IMR-90 (cell line): ENCODE measurements at regions not wholly inside any gene's neighbourhood (a gene's known extent, or its start where the extent isn't known, plus 50 kb on each side); places are given as distances from the start of the nearest gene placed in this dataset.

Source experiments
- ATAC-seq: fragments of 200-7000 bp; cut with Tn5 transposase; 2 replicates; pipeline ENCODE4 v1.9.1; 2020; ENCODE audit warnings: low read depth, mild to moderate bottlenecking, moderate library complexity
- BruUV-seq: library from RNA; stranded (reverse); fragments of 400-500 nt; replicated peaks from 2 replicates; lab custom pipeline; 2021; lab: Mats Ljungman, UMichigan
- CTCF ChIA-PET: fragments of 300-600 bp; formaldehyde crosslinking; extraction: SDS; loops from one replicate; lab custom pipeline; 2021; ENCODE audit warnings: antibody characterized with exemption; lab: Yijun Ruan, JAX
- POLR2A ChIA-PET: fragments of 300-600 bp; sonication (Branson Sonifier 250); formaldehyde crosslinking; loops from one replicate; lab custom pipeline; 2022; ENCODE audit warnings: antibody characterized with exemption; ENCODE audit not compliant: unreplicated experiment; lab: Charles Lee
- DNase-seq: peaks from one replicate; pipeline ENCODE4 v3.0.0; 2013
- H2AFZ ChIP-seq: replicated peaks from 2 replicates; pipeline ENCODE3; 2013; ENCODE audit warnings: low read length, mild to moderate bottlenecking; ENCODE audit not compliant: poor library complexity
- H2AK5ac ChIP-seq: 2 replicates; pipeline ENCODE4 v1.6.1; 2013; ENCODE audit warnings: low read depth, low read length, inconsistent platforms
- H2AK9ac ChIP-seq: replicated peaks from 2 replicates; pipeline ENCODE3; 2013; ENCODE audit warnings: mild to moderate bottlenecking, low read depth, low read length, moderate library complexity; ENCODE audit not compliant: poor library complexity
- H2BK120ac ChIP-seq: 2 replicates; pipeline ENCODE4 v1.6.1; 2013; ENCODE audit warnings: low read depth, low read length, inconsistent platforms
- H2BK15ac ChIP-seq: 3 replicates; pipeline ENCODE4 v1.6.1; 2013; ENCODE audit warnings: low read depth, low read length, inconsistent platforms
- H2BK20ac ChIP-seq: 2 replicates; pipeline ENCODE4 v1.6.1; 2013; ENCODE audit warnings: low read depth, mild to moderate bottlenecking, inconsistent platforms, low read length, moderate library complexity
- H2BK5ac ChIP-seq: 2 replicates; pipeline ENCODE4 v1.6.1; 2013; ENCODE audit warnings: mild to moderate bottlenecking, low read depth, low read length, inconsistent platforms; ENCODE audit not compliant: poor library complexity, severe bottlenecking
- H3K14ac ChIP-seq: replicated peaks from 2 replicates; pipeline ENCODE4 v1.6.1; 2013; ENCODE audit warnings: low read depth, low read length, inconsistent platforms
- H3K18ac ChIP-seq: 2 replicates; pipeline ENCODE4 v1.6.1; 2013; ENCODE audit warnings: low read depth, low read length, control low read depth
- H3K23ac ChIP-seq: 2 replicates; pipeline ENCODE4 v1.6.1; 2013; ENCODE audit warnings: low read depth, low read length, inconsistent platforms
- H3K27ac ChIP-seq: 2 replicates; pipeline ENCODE4 v1.5.1; 2013; ENCODE audit warnings: mild to moderate bottlenecking, control low read depth, low read length; ENCODE audit not compliant: insufficient read depth
- H3K27me3 ChIP-seq: 2 replicates; pipeline ENCODE4 v1.6.1; 2013; ENCODE audit warnings: low read length; ENCODE audit not compliant: control insufficient read depth, insufficient read depth
- H3K36me3 ChIP-seq: 2 replicates; pipeline ENCODE4 v1.6.1; 2013; ENCODE audit warnings: low read length, mixed read lengths; ENCODE audit not compliant: control insufficient read depth, insufficient read depth
- H3K4ac ChIP-seq: 2 replicates; pipeline ENCODE4 v1.6.1; 2013; ENCODE audit warnings: low read depth, low read length, inconsistent platforms
- H3K4me1 ChIP-seq: 2 replicates; pipeline ENCODE4 v1.6.1; 2013; ENCODE audit warnings: low read length, mixed read lengths; ENCODE audit not compliant: control insufficient read depth, insufficient read depth
- H3K4me2 ChIP-seq: 2 replicates; pipeline ENCODE4 v1.6.1; 2013; ENCODE audit warnings: low read depth, mild to moderate bottlenecking, control low read depth, low read length, moderate library complexity
- H3K4me3 ChIP-seq: 2 replicates; pipeline ENCODE4 v1.5.1; 2013; ENCODE audit warnings: low read depth, mild to moderate bottlenecking, control low read depth, low read length, moderate library complexity; ENCODE audit not compliant: insufficient read depth
- H3K56ac ChIP-seq: 2 replicates; pipeline ENCODE4 v1.6.1; 2013; ENCODE audit warnings: low read length, inconsistent platforms; ENCODE audit not compliant: insufficient read depth; ENCODE audit errors: extremely low read depth
- H3K79me1 ChIP-seq, 2 experiments: 2 replicates each; pipeline ENCODE4 v1.6.1; 2013; ENCODE audit warnings: low read length in 2 of 2, inconsistent platforms in 1 of 2, low read depth in 1 of 2
- H3K9ac ChIP-seq: 2 replicates; pipeline ENCODE4 v1.6.1; 2013; ENCODE audit warnings: low read depth, low read length, control low read depth
- H3K9me1 ChIP-seq: 2 replicates; pipeline ENCODE4 v1.6.1; 2013; ENCODE audit warnings: low read length, inconsistent platforms; ENCODE audit not compliant: insufficient read depth
- H3K9me3 ChIP-seq: 2 replicates; pipeline ENCODE4 v1.6.1; 2013; ENCODE audit warnings: low read length; ENCODE audit not compliant: control insufficient read depth, insufficient read depth
- H4K20me1 ChIP-seq: 2 replicates; pipeline ENCODE4 v1.6.1; 2013; ENCODE audit warnings: low read length, inconsistent platforms; ENCODE audit not compliant: insufficient read depth
- H4K5ac ChIP-seq: 2 replicates; pipeline ENCODE4 v1.6.1; 2013; ENCODE audit warnings: mild to moderate bottlenecking, low read depth, low read length, control low read depth
- H4K8ac ChIP-seq, 2 experiments: 2 replicates each; pipeline ENCODE4 v1.6.1; 2013; ENCODE audit warnings: low read depth in 2 of 2, low read length in 2 of 2, control low read depth in 1 of 2, inconsistent platforms in 1 of 2
- H4K91ac ChIP-seq: 2 replicates; pipeline ENCODE4 v1.6.1; 2013; ENCODE audit warnings: low read depth, low read length, inconsistent platforms; ENCODE audit not compliant: insufficient read depth
- BHLHE40 ChIP-seq: fragments of 150-350 bp; IDR thresholded peaks from 2 replicates; pipeline ENCODE4 v1.6.1; 2016; ENCODE audit warnings: mild to moderate bottlenecking, low read depth, low read length
- CEBPB ChIP-seq: IDR thresholded peaks from 2 replicates; pipeline ENCODE4 v1.6.1; 2012; ENCODE audit warnings: low read depth, low read length, improper control_type of control experiment
- RCOR1 ChIP-seq: IDR thresholded peaks from 2 replicates; pipeline ENCODE4 v1.6.1; 2012; ENCODE audit warnings: mild to moderate bottlenecking, low read length, improper control_type of control experiment; ENCODE audit not compliant: insufficient replicate concordance
- SMC3 ChIP-seq: fragments of 150-350 bp; IDR thresholded peaks from 2 replicates; pipeline ENCODE4 v1.6.1; 2016; ENCODE audit warnings: low read depth, mild to moderate bottlenecking, antibody characterized with exemption, low read length, moderate library complexity
- dilution Hi-C: fragments of 300-500 bp; cut with HindIII; formaldehyde crosslinking; loops from one replicate; pipeline ENCODE4 v1.14.3; 2018; ENCODE audit warnings: low sequenced_read_pairs; ENCODE audit not compliant: unreplicated experiment
- in situ Hi-C: fragments of 300-500 bp; cut with MboI; formaldehyde crosslinking; loops from 3 replicates; pipeline ENCODE4 v1.14.3; 2019; ENCODE audit warnings: low sequenced_read_pairs, inconsistent platforms, mixed read lengths
- intact Hi-C: fragments of 100-400 bp; cut with micrococcal nuclease; formaldehyde crosslinking; loops from 2 replicates; pipeline ENCODE4 v1.10.0; 2022

- Histone ChIP-seq H3K56ac (no peak overlapping the region), H3K36me3 (no peaks in the 10 kb centered on the region), H3K14ac (no peak overlapping the region), H4K8ac (no peak overlapping the region), H3K9ac (no peak overlapping the region), H2BK120ac (no peak overlapping the region), H2AK9ac (no peak overlapping the region), H2BK5ac (no peak overlapping the region), H3K27ac (no peak overlapping the region), H3K4ac (no peak overlapping the region), H4K20me1 (no peaks in the 10 kb centered on the region), H3K4me2 (no peak overlapping the region), H3K23ac (no peak overlapping the region), H3K4me1 (no peaks in the 10 kb centered on the region), H4K91ac (no peak overlapping the region), H3K27me3 (no peaks in the 10 kb centered on the region), H2AK5ac (no peak overlapping the region), H4K5ac (no peak overlapping the region), H2BK15ac (no peak overlapping the region), H3K9me3 (no peaks in the 10 kb centered on the region), H3K9me1 (no peaks in the 10 kb centered on the region), H3K79me1 (no peaks in the 10 kb centered on the region), H2AFZ (no peak overlapping the region), H3K18ac (no peak overlapping the region), H2BK20ac (no peak overlapping the region), H3K4me3 (no peak overlapping the region)
- intact Hi-C loops = no loop called here
- in situ Hi-C loops = no loop called here
- ChIA-PET POLR2A (no interaction called here), CTCF (no interaction called here)
- no peak for ATAC-seq
- no TSS peak for BruUV-seq
- TF ChIP-seq CEBPB = no peak
- TF ChIP-seq SMC3 = no peak
- TF ChIP-seq BHLHE40 = no peak
- no peak for TF ChIP-seq RCOR1
- DNase-seq = peak; percentile 23
- dilution Hi-C loops = no loop called here
These were observed 365.7 kb upstream of the FANCL start for GRCh38 chr2:58606799-58607198.
